Gastrocnemius medialis (tissue), 4 donors: ENCODE measurements at regions not wholly inside any gene's neighbourhood (a gene's known extent, or its start where the extent isn't known, plus 50 kb on each side); places are given as distances from the start of the nearest gene placed in this dataset.

Source experiments
- CTCF ChIP-seq, 5 experiments: fragments of 450-650 bp in 3 of 5; fragments of 200-600 bp in 2 of 5; sonication (generic) in 2 of 5; IDR thresholded peaks in 4 of 5; conservative IDR thresholded peaks in 1 of 5; 1 replicate in 4 of 5; 2 replicates in 1 of 5; pipeline ENCODE4 v1.5.1; 2016 to 2019; ENCODE audit warnings: antibody characterized with exemption in 5 of 5, mild to moderate bottlenecking in 3 of 5, moderate library complexity in 3 of 5
- POLR2A ChIP-seq, 2 donors: fragments of 450-650 bp; IDR thresholded peaks; one replicate each; pipeline ENCODE4 v1.6.1; 2017; ENCODE audit warnings: antibody characterized with exemption in 2 of 2, mild to moderate bottlenecking in 2 of 2, moderate library complexity in 2 of 2

- TF ChIP-seq CTCF (IDR thresholded peaks at IDR 0.05 in 4 of 5, conservative IDR thresholded peaks at IDR 0.05 in 1 of 5) (no peak), POLR2A (IDR thresholded peaks at IDR 0.05) (no peak)
These were observed 76.9 kb upstream of the MGMT start for GRCh38 chr10:129390147-129390546.
